GM18507 (cell line): ENCODE measurements at regions not wholly inside any gene's neighbourhood (a gene's known extent, or its start where the extent isn't known, plus 50 kb on each side); places are given as distances from the start of the nearest gene placed in this dataset.

ENCODE experiments used
- DNase-seq: peaks from one replicate; pipeline ENCODE4 v3.0.0; 2011; ENCODE audit warnings: low read depth; ENCODE audit not compliant: insufficient read length; ENCODE audit errors: extremely low spot score
- FAIRE-seq: peaks from 2 replicates; lab custom pipeline; 2011; peaks lifted over from hg19 to GRCh38; lab: Jason Lieb, UNC

DNA sequence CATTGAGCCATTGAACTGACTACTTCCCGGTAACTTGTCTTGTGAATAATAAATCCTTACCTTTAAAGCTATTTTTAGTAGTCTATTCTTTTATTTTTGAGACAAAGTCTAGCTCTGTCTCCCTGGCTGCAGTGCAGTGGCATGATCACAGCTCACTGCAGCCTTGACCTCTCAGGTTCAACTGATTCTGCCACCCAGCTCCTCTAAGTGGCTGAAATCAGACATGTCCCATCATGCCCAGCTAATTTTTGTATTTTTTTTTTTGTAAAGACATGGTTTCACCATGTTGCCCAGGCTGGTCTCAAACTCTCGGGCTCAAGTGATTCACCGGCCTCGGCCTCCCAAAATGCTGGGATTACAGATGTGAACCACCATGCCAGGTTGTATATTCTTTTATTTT lies 59.3 kb upstream of the PTGS2 start:
- DNase-seq (no peak), FAIRE-seq (no peak)

DNA sequence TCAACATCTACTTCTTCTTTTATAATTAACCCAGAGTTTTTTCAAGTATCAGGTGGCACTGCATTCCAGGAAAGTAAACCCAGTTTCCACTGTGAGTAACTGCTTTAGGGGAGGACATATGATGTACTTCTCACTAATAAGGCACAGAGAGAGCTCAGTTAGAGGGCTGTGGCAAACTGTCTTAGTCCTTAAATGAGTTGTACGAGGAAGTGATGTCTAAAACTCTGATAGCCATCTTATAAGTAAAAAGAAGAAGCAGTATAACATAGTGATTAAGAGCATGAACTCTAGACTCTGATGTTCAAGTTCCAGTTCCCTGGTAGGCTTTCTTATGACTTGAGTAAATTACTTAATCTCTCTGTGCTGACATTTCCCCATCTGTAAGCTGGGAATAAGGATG lies 58.7 kb upstream of the PTGS2 start:
- DNase-seq = no peak
- no peak for FAIRE-seq

DNA sequence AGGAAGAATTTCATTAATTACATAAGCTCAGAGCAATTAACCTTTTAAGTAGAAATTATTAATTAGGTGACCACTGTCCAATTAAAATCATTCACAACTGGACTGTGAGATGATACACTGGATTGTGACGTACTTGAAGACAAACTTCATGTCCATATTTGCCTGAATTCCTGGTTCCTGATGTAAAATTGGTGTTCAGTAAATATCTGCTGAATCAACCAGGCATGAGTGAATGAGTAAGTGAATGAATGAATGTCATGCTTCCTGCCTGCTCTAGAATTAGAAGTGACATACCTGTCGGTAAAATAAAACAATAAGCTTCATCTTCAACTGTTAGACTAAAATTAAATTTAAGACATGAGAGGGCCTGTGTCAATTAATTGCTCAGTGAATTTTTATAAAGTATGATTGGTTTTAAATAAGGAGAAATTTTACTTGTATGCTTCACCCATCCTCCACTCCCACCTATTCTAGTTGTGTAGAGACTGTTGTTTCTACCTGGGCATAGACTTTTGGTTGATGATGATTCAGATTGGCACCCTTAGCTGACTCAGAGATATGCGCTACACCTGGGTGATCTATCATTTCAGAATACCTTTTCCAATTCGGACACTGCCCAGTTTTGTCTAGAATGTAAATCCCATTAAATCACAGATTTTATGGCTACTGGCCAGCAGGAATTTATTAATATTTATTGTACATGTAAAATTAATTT lies 56.9 kb upstream of the PTGS2 start:
- DNase-seq = no peak
- FAIRE-seq = no peak

DNA sequence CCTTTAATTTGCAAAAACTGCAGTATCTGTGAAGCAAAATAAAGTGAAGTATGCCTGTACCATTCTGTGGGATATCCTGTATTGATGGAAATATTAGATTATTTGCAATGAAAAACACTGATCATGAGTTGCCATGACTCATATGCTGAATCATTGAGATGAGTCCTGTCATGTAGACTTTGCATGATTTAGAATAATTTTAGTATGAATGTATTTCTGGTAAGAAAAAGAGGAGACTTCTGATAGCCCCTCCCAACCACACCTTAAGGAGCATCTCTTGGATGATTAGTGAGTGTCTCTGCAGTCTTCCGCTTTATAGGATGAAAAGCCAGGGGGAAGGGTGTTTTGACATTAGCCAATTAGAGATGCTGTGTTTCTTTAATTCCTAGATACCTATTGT lies 55.2 kb upstream of the PTGS2 start:
- no peak for DNase-seq
- FAIRE-seq = no peak

DNA sequence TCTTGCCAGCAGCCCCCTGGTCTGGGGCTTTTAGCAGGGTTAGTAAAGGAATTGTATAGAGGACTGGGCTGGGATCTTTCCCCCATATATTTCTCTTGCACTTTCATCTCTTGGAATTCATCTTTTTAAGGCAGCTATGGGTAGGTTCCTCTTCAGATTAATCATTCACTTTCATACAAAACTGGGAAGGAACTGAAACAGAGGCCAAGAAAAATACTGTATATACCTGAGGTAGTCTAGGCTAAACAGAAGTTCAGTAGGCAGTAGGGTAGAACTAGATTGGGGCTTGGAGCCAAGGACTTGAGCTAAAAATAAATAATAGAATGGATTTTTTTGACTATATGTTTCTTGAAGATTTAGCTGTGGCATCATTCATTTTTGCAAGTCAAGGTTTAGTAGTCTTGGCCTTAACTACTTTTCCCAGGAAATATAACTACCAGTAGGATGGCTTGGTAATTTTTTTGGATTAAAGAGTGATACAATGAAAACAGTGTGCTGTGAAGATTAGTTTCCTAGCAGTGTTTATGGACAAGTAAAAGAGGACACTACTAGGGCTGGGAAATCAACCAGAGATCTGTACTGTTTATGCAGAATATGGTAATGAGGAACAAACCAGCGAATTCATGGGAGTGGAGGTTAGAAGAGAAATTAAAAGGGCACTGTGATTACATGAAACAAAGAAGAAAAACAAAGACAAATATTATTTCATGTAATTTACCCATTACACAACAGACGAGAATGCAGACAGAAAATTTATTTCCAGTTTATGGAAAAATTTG lies 50.9 kb upstream of the PTGS2 start:
- DNase-seq = no peak
- FAIRE-seq = no peak
